ENCODE measurements at regions not wholly inside any gene's neighbourhood (a gene's known extent, or its start where the extent isn't known, plus 50 kb on each side); places are given as distances from the start of the nearest gene placed in this dataset.
"Not testable (repeated sequence)": the region's sequence is repeated elsewhere in the genome, so short reads cannot be mapped to it uniquely, and the experiment has no call there.

DNA sequence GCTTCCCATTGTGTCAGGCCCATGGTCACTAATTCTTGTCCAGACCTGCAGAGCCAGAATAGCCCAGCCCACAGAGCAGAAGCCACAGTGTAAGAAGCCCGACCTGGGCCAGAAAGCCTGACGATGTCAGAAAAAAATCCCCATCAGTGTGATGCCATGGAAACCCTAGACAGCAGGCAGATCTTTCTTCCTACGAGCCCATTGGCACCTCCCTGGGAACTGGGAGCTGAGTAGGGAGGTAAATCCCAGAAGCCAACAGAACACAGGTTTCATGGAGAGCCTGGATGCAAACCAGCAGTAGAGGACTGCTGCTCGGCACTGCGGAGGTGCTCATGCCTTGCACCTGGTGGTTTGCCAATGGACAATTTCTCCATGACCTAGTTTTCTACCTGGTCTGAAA is 82.2 kb upstream of the SLC22A16 start:
- no peak for DNase-seq

- no peak for DNase-seq
These were observed 80.8 kb upstream of the SLC22A16 start for GRCh38 chr6:110557199-110557598.

DNA sequence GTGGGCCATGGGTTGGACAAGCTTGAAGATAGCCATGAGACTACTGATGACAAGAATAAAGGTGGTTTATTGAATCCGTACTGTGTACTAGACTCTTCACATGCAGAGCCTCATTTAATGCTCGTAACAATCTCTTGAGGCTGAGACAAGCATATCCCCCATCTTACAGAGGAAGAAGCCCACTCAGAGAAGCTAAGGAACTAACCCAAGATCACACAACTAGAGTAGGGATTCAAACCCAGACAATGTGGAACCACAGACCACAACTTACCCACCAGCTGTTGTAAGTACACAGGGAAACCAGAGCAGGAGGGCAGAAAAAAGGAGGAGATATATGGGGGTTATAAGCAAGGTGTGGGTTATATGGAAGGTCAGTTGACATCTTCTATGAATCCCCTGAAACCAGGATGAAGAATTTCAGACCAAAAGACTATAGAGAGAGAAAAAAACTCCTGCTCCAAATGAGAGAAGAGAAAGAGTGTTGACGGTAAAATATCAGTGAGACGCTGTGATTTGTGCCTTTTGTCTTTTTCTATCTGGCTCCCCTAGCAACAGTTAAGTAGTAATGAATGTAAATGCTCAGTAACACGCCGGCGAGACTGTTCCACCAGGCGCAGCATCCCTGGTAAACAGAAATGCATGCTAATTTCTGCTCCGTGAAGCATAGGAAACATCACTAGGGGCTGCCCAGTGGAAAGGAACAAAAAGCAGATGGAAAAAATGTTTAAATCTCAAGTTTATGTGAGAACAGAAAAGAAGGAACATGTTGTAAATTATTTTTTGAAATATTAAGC is 80.1 kb upstream of the SLC22A16 start:
- no peak for DNase-seq

DNA sequence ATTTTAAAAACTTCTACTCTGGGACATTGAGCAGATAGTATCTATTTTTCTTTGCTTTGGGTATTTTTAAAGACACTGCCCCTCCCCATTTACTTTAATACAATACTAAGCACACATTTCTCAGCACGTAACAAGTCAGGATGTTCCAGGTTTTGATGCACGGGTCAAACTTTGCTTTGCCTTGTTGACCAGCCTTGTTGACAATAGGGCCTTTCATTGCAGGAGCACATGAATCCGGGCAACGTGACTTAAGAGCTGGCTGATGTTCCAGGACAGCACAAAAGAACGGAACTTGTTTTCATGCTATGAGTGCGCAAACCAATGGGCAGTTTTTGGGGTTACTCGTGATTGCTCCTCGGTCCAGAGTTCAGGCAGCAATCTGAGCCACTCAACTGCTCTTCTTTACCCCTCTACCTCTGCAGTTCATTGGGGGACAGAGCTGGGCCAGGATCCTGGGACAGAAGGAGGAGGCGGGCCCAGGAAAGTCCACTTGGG is 78.6 kb upstream of the SLC22A16 start:
- no peak for DNase-seq

GRCh38 chr6:110554441-110554840 is 78.0 kb upstream of the SLC22A16 start:
- DNase-seq: no peak

DNA sequence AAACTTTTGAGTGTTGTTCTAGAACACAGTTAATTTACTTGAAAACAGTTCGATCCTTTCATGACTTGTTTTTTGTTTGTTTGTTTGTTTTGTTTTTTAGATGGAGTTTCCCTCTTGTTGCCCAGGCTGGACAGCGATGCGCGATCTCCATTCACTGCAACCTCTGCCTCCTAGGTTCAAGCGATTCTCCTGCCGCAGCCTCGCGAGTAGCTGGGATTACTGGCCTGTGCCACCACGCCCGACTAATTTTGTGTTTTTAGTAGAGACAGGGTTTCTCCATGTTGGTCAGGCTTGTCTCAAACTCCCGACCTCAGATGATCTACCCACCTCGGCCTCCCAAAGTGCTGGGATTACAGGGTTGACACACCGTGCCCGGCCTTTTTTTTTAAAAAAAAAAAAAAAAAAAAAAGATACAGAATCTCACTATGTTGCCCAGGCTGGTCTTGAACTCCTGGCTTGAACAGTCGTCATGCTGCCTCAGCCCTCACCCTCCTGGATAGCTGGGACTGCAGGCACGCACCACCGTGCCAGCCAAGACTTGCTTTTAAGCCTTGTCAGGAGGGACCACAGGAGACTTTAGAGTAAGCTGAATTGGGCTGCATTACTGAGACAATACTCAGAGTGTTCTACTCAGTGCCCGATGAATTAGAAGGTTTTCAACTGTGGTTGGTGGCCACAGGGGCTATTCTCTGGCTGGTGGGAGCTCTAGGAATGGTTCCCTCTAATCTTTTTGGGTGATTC is 76.7 kb upstream of the SLC22A16 start:
- DNase-seq: no peak

DNA sequence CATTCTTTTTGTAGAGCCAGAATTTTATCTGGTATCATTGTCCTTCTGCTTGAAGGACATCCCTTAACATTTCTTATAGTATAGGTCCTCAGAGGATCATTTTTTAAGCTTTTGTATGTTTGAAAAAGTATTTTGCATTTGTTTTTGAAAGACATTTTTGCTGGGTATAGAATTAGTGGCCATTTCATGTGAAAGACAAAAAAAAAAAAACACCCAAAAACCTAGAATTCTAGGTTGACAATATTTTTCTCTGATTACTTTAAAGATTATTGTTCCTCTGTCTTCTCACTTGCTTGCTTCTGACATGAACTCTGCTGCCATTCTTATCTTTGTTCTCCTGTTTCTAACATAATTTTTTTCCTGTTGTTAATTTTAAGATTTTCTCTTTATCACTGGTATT is 75.7 kb upstream of the SLC22A16 start:
- DNase-seq: no peak

- no peak for DNase-seq
These were observed 74.7 kb upstream of the SLC22A16 start for GRCh38 chr6:110551088-110551487.

- no peak for DNase-seq
These were observed 73.9 kb upstream of the SLC22A16 start for GRCh38 chr6:110550353-110550752.

DNA sequence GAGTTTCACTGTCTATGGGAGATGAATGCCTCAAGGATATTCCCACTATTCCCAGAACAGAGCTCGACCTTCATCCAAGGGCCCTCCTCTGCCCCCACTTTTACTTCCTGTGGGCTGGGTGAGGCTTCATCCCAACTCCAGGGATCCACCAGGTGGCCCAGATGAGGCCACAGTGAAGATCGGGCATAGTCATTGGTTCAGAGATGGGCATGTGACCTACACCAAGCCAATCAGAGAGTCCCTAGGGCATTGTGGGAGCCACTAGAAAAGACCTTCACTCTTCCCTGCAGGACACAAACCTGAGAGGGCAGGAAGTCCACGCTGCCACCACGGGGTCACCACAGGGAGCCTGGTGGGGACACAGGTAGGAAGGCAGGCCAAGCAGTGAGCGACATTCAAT is 72.9 kb upstream of the SLC22A16 start:
- DNase-seq: no peak

- DNase-seq: no peak
These were observed 71.9 kb upstream of the SLC22A16 start for GRCh38 chr6:110548110-110548847.

DNA sequence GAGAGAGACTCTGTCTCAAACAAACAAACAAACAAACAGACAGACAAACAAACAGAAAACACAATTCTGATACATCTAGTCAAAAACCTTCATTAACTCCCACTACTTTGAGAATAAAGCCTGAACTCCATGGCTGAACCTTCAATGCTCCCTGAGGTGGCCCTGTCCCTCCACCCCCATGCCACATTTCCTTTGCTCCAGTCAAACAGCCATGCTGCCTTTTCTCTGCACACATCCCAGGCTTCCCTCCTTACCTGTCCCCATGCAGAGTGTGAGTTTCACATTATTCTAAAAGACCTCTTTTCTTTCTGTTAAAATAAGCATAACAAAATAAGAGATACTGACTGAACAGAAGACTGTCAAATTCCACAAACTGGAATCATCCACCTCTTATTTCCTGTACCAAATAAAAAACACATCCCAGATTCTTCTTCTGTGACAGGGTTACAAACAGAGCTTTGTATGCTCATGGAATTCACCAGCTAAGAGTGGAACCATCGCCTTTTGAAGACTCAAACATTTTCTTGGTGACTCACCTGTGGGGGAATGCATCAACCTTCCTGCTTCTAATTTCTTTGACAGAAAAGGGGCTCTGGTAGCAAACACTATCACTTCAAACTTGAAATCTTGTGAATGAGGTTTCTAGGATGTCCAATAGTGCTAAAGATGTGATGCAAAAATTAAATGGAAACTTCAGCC is 71.0 kb upstream of the SLC22A16 start:
- DNase-seq: peak; percentile 55 to 84

DNA sequence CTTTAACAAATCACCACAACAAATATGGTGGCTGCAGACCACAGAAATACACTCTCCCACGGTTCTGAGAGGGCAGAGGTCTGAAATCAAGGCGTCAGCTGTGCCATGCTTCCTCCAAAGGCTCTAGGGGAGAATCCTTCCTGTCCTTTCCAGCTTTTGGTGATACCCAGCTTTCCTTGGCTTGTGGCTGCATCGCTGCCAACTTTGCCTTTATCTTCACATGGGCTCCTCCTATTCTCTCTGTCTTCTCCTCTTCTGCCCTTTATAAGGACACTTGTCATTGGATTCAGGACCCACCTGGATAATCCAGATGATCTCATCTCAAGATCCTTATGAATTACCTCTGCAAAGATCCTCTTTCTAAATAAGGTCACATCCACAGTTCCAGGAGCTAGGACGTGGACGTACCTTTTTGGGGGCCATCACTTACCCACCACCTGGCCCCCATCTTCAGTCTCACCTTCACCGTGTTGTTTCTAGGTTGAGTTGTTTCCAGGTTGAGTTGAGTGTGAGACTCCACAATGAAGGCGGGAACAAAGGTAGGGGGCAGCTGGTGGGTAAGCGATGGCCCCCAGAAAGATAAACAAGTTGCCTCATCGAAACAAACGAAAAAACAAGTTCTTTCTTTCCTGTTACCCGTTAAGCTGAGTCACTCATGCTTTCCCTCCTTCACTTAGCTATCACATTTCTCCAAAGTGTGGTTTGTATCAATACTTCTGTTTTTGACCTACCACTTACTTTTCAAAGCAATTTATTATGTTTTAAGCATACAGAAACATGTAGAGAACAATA is 68.9 kb upstream of the SLC22A16 start:
- DNase-seq: no peak

- DNase-seq: no peak
These were observed 68.1 kb upstream of the SLC22A16 start for GRCh38 chr6:110544472-110544871.

DNA sequence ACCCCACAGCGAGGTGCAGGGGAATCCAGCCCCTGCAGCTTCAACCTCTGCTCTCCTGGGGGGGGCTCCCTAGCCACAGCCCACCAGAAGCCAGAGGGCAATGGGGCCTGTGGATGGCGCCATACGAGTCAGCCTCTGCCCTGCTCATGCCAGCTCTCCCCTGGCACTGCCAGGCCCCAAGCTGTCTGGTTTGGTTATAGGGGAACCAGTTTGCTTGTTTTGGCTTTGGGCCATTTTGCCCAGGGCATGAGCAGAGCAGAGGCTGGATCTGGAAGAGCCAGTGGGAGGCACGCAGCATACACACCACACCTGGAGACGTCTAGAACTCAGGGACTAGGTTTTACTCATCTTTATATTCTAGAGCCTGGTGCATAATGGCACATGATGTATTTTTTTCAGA is 66.7 kb upstream of the SLC22A16 start:
- no peak for DNase-seq

DNA sequence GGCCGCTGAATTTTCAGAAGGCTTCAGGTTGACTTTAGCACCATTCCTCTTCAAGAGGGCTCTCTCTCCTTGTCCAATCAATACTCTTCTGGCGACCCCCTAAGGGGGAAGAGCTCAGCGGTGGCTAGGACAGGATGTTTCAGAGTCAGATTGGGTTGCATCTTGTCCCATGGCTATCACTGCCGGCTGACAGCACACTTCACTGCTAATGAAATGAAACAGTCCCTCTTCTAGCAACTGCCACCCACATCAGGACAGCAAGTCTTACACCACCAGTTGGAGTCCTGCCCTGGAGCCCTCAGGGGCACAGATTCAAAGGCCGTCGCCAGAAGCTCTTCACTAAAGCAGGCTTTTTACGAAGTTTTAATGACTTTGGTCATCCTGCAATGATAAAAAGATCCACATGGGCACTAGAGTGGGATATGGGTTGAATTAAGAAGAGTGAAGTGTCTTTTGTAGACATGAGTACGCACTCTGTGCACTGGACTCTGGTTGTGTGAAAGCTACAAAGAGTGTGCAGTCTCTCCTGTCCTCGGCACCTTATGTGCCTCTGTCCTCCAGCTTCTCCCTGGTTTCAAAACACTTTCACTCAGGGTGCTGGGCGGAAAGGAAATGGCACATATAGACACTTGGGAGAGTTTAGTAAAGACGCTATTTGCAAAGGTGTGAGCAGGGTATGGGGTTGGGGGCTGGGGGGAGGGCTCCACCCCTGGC is 66.1 kb upstream of the SLC22A16 start:
- DNase-seq: no peak

DNA sequence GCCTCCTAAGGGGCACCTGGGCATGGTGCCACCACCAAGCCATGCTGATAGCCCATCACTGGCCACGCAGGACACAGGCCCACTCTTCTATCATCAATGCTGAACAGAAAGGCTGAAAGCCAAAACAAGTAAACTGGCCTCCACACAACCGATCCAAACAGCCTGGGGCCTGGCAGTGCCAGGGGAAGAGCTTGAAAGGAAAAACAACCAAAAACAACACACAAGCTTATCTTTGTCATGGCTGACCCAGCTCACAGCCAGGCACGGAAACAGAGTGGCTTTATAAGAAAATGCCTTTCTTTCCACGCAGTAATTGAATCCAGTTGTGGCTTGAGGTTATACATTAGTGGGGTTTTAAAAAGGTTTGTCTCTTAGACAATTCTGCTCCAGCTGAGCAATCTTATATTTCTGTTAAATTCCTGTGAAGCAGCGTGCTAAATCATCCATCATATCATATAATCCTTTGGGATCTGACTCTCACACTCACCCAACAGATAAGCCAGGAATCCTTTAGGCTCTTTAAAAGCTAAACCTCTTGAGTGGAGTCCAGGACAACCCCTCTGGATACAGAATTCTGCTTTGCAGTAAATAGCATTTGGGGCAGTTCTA is 65.4 kb upstream of the SLC22A16 start:
- no peak for DNase-seq

GRCh38 chr6:110539277-110540019 is 63.0 kb upstream of the SLC22A16 start:
- DNase-seq: not testable (repeated sequence)

DNA sequence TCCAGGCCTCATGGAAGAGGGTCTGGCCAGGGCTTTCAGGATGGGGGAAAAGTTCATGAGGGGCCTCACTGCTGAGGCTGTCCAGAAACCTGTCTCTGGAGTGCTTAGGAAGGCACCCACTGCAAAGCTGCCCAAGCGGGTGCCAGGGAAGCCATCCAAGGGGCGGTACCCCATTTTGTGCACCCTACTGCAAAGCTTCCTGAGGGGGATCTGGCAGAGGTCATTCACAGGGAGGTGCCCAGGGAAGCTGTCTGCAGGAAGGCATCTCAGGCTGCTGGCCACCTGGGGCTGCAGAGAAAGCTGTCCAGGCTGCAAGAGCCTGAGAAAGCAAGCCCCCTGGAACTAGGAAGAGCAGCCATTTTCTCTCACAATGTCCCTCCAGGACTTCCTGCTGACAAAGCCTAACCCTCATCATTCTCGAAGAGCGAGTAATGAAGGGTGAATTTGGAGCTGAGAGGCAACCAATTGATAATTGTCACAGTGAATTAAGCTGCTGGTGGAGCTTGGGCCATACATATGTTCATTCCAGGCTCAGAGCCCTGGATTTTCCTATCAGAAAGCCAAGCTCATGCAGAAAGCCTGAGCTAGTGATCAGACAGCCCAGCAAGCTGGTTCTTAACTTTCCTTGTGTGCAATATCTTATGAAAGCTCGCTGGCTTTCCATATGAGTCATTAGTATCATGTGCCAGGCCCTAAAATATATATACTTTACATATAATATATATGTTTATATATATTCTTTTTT is 62.2 kb upstream of the SLC22A16 start:
- DNase-seq: no peak

Data from SW 1271 (cell line).